ENCODE measurements at regions not wholly inside any gene's neighbourhood (a gene's known extent, or its start where the extent isn't known, plus 50 kb on each side); places are given as distances from the start of the nearest gene placed in this dataset.

GRCh38 chr4:160745126-160745525 is 1418.7 kb downstream of the FSTL5 start:
- TF ChIP-seq GATA2 (IDR thresholded peaks at IDR 0.05; ENCODE audit: low read depth, low read length) = no peak
- no peak for TF ChIP-seq GATA3 (IDR thresholded peaks at IDR 0.05; ENCODE audit: low read depth, low read length)
